Gastrocnemius medialis (tissue), 4 donors: ENCODE measurements at regions not wholly inside any gene's neighbourhood (a gene's known extent, or its start where the extent isn't known, plus 50 kb on each side); places are given as distances from the start of the nearest gene placed in this dataset.
"Not testable (repeated sequence)": the region's sequence is repeated elsewhere in the genome, so short reads cannot be mapped to it uniquely, and the experiment has no call there.

Source experiments
- ATAC-seq, 2 donors: fragments of 150-250 bp; one replicate each; pipeline ENCODE4 v1.9.1; 2016
- DNase-seq, 2 donors: peaks; one replicate each; pipeline ENCODE4 v3.0.0-alpha.2; 2019
- H3K27ac ChIP-seq, 4 donors: fragments of 200-600 bp; sonication (generic); 1 replicate in 1 of 4; 2 replicates in 3 of 4; pipeline ENCODE4 v1.5.1; 2016 to 2018; ENCODE audit warnings: mild to moderate bottlenecking in 2 of 4, moderate library complexity in 1 of 4
- H3K27me3 ChIP-seq, 3 donors: fragments of 200-600 bp; sonication (generic) in 2 of 3; 1 replicate in 1 of 3; 2 replicates in 2 of 3; pipeline versions ENCODE4 v1.5.1 to v1.6.0; 2016 to 2019; ENCODE audit warnings: mild to moderate bottlenecking in 1 of 3, moderate library complexity in 1 of 3
- H3K36me3 ChIP-seq, 2 donors: fragments of 200-600 bp; sonication (generic) in 1 of 2; one replicate each; pipeline ENCODE4 v1.5.1; 2017 to 2018
- H3K4me1 ChIP-seq, 2 donors: fragments of 200-600 bp; sonication (generic) in 1 of 2; one replicate each; pipeline ENCODE4 v1.5.1; 2016 to 2017; ENCODE audit warnings: mild to moderate bottlenecking in 2 of 2
- H3K4me3 ChIP-seq, 4 donors: fragments of 200-600 bp; sonication (generic) in 3 of 4; 1 replicate in 1 of 4; 2 replicates in 3 of 4; pipeline ENCODE4 v1.5.1; 2016 to 2019; ENCODE audit warnings: mild to moderate bottlenecking in 2 of 4
- H3K9me3 ChIP-seq, 3 donors: fragments of 200-600 bp; sonication (generic) in 2 of 3; 1 replicate in 1 of 3; 2 replicates in 2 of 3; pipeline ENCODE4 v1.5.1; 2016 to 2019
- POLR2A ChIP-seq, 2 donors: fragments of 450-650 bp; IDR thresholded peaks; one replicate each; pipeline ENCODE4 v1.6.1; 2017; ENCODE audit warnings: antibody characterized with exemption in 2 of 2, mild to moderate bottlenecking in 2 of 2, moderate library complexity in 2 of 2
- in situ Hi-C, 4 donors: fragments of 200-750 bp; cut with MboI; loops; one replicate each; pipeline versions ENCODE4 v1.15.0 to v1.8.0; 2017; ENCODE audit warnings: low sequenced_read_pairs in 4 of 4
- intact Hi-C: fragments of 100-400 bp; cut with DNase I; formaldehyde crosslinking; loops from one replicate; pipeline ENCODE4 v1.15.1; 2023; ENCODE audit warnings: low total_unique reads
- TF ChIP-seq, protein P1 (sequence below), 5 experiments: fragments of 450-650 bp in 3 of 5; fragments of 200-600 bp in 2 of 5; sonication (generic) in 2 of 5; IDR thresholded peaks in 4 of 5; conservative IDR thresholded peaks in 1 of 5; 1 replicate in 4 of 5; 2 replicates in 1 of 5; pipeline ENCODE4 v1.5.1; 2016 to 2019; ENCODE audit warnings: antibody characterized with exemption in 5 of 5, mild to moderate bottlenecking in 3 of 5, moderate library complexity in 3 of 5

DNA sequence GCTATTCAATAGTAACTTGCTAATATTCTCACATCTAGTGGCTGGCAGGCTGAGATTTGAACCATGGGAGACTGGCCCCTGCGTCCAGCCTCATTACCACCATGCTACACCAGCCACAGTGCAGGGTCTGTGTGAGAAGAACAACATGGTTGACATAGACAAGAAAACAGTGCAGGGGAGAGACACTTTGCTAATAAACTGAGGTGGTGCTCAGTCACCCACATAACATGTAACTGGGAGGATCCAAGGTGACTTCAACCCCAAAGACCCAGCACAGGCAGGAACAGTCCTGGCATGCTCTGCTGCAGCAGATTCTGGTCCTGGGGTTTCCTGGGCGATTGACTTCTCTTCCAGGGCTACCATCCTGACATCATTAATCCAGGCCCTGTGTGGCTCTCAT is 143.1 kb downstream of the CSNK2A3 start:
- peaks cover 0 to 7% of the 10 kb centered on the region in 2 donors for H3K4me1 ChIP-seq
- DNase-seq (no peak), ATAC-seq (no peak)
- no peaks in the 10 kb centered on the region for H3K9me3 ChIP-seq
- H3K36me3 ChIP-seq = no peaks in the 10 kb centered on the region
- intact Hi-C loops (no loop called here), in situ Hi-C loops (loop anchor here in 1 of 4 donors (25.0 kb wide), 1 partner anchor 98 kb away; no protein-coding TSS in a partner anchor)
- TF ChIP-seq, protein P1, sequence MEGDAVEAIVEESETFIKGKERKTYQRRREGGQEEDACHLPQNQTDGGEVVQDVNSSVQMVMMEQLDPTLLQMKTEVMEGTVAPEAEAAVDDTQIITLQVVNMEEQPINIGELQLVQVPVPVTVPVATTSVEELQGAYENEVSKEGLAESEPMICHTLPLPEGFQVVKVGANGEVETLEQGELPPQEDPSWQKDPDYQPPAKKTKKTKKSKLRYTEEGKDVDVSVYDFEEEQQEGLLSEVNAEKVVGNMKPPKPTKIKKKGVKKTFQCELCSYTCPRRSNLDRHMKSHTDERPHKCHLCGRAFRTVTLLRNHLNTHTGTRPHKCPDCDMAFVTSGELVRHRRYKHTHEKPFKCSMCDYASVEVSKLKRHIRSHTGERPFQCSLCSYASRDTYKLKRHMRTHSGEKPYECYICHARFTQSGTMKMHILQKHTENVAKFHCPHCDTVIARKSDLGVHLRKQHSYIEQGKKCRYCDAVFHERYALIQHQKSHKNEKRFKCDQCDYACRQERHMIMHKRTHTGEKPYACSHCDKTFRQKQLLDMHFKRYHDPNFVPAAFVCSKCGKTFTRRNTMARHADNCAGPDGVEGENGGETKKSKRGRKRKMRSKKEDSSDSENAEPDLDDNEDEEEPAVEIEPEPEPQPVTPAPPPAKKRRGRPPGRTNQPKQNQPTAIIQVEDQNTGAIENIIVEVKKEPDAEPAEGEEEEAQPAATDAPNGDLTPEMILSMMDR (IDR thresholded peaks at IDR 0.05 in 4 of 5, conservative IDR thresholded peaks at IDR 0.05 in 1 of 5) = no peak
- no peak for TF ChIP-seq POLR2A (IDR thresholded peaks at IDR 0.05)
- H3K27me3 ChIP-seq = no peaks in the 10 kb centered on the region
- no peak overlapping the region for H3K4me3 ChIP-seq
- H3K27ac ChIP-seq = no peak overlapping the region

DNA sequence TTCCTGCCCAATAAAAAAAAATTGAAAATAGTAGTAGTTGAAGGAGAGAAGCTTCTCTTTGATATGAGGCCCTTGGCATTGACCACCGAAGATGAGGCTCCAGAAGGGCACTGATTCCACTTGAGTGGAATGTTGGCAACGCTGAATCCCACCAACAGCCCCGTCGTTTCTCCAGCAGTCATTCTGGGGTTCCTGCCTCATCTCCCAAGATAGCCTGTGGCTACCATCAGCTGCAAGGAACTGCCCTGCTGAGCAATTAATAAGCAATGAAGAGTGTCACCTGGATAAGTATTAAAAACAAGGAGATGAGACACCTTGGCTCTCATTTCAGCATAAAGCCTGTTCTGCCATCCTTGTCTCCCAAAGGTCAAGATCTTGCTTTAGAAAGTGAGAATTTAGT is 144.1 kb downstream of the CSNK2A3 start:
- intact Hi-C loops = no loop called here
- in situ Hi-C loops = loop anchor here in 1 of 4 donors (25.0 kb wide), 1 partner anchor 97 kb away; no protein-coding TSS in a partner anchor
- H3K27ac ChIP-seq = no peak overlapping the region
- H3K27me3 ChIP-seq = no peaks in the 10 kb centered on the region
- peaks cover 0 to 7% of the 10 kb centered on the region in 2 donors for H3K4me1 ChIP-seq
- no peak for DNase-seq
- ATAC-seq = no peak
- H3K4me3 ChIP-seq = no peak overlapping the region
- TF ChIP-seq POLR2A (IDR thresholded peaks at IDR 0.05) = no peak
- TF ChIP-seq, protein P1 (IDR thresholded peaks at IDR 0.05 in 4 of 5, conservative IDR thresholded peaks at IDR 0.05 in 1 of 5) = no peak
- no peaks in the 10 kb centered on the region for H3K9me3 ChIP-seq
- no peaks in the 10 kb centered on the region for H3K36me3 ChIP-seq

DNA sequence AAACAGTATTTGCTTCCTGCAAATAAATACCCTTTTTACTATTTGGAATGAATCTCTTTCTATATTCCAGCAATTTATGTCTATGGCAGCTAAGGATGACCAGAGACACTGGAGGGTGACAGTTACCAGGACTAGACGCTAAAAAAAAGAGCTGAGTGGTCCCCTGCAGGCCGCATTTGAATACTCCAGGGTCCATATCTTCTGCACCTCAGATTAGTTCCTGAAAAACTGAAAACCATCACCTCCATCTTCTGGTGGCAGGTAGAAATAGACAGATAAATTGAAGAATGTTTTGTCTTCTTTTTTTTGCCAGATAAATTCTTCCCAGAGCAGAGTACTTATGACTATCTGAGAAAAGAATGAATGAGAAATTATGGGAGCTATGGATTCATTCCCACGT is 145.6 kb downstream of the CSNK2A3 start:
- Histone ChIP-seq H3K9me3 (peaks cover 0 to 3% (median 0%) of the 10 kb centered on the region in 3 donors), H3K4me3 (no peak overlapping the region), H3K36me3 (no peaks in the 10 kb centered on the region), H3K27me3 (no peaks in the 10 kb centered on the region), H3K4me1 (peaks cover 0 to 7% of the 10 kb centered on the region in 2 donors), H3K27ac (no peak overlapping the region)
- in situ Hi-C loops = loop anchor here in 1 of 4 donors (25.0 kb wide), 1 partner anchor 95 kb away; no protein-coding TSS in a partner anchor
- ATAC-seq (no peak), DNase-seq (no peak)
- TF ChIP-seq, protein P1 (IDR thresholded peaks at IDR 0.05 in 4 of 5, conservative IDR thresholded peaks at IDR 0.05 in 1 of 5) = no peak
- TF ChIP-seq POLR2A (IDR thresholded peaks at IDR 0.05) = no peak
- intact Hi-C loops = no loop called here

DNA sequence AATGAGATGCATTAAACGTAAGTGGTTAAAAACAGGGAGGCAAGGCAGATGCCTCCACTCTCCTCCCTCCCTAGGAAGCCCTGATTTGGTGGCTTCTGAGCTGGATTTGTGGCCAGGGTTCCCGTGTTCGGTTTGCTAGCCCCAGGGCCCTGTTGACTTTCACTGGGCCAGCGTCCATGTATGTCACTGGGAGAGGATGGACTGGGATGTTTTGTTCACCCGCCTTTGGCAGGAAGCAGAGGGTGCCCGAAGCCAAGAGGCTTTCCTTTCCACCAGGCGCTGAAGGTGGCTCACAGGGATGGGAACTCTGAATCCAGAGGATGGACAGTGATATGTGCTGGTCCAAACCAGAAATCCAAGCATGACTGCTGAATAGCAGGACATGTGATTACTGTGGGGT is 146.6 kb downstream of the CSNK2A3 start:
- Histone ChIP-seq H3K4me1 (no peaks in the 10 kb centered on the region), H3K27ac (no peak overlapping the region), H3K4me3 (no peak overlapping the region), H3K36me3 (no peaks in the 10 kb centered on the region), H3K9me3 (peaks cover 0 to 3% (median 0%) of the 10 kb centered on the region in 3 donors), H3K27me3 (no peaks in the 10 kb centered on the region)
- intact Hi-C loops (no loop called here), in situ Hi-C loops (loop anchor here in 1 of 4 donors (25.0 kb wide), 1 partner anchor 94 kb away; no protein-coding TSS in a partner anchor)
- DNase-seq = no peak
- no peak for TF ChIP-seq POLR2A (IDR thresholded peaks at IDR 0.05)
- TF ChIP-seq, protein P1 (IDR thresholded peaks at IDR 0.05 in 4 of 5, conservative IDR thresholded peaks at IDR 0.05 in 1 of 5) = no peak
- ATAC-seq = no peak

DNA sequence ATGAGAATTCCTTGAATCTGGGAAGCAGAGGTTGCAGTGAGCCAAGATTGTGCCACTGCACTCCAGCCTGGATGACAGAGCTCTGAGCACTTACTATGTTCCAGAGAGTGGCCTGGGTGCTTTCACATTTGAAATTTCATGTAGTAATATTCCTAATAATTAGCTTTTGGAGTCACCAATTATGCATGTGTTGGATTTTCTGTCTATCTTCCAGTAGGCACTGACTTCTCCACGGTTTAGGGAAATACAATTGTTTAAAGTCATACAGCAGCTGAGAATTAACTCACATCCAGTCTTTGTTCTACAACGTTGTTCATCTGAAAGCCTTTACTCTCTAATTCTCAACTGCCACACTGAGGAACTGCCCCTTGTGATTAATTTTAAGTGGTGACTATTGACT is 150.2 kb downstream of the CSNK2A3 start:
- no peaks in the 10 kb centered on the region for H3K36me3 ChIP-seq
- H3K4me1 ChIP-seq = no peaks in the 10 kb centered on the region
- no peak overlapping the region for H3K27ac ChIP-seq
- ATAC-seq (no peak), DNase-seq (no peak)
- no peaks in the 10 kb centered on the region for H3K27me3 ChIP-seq
- in situ Hi-C loops (loop anchor here in 1 of 4 donors (25.0 kb wide), 1 partner anchor 91 kb away; no protein-coding TSS in a partner anchor), intact Hi-C loops (no loop called here)
- TF ChIP-seq POLR2A (IDR thresholded peaks at IDR 0.05) = no peak
- TF ChIP-seq, protein P1 (IDR thresholded peaks at IDR 0.05 in 4 of 5, conservative IDR thresholded peaks at IDR 0.05 in 1 of 5) = no peak
- H3K9me3 ChIP-seq = peaks cover 0 to 3% (median 0%) of the 10 kb centered on the region in 3 donors
- H3K4me3 ChIP-seq = no peak overlapping the region

DNA sequence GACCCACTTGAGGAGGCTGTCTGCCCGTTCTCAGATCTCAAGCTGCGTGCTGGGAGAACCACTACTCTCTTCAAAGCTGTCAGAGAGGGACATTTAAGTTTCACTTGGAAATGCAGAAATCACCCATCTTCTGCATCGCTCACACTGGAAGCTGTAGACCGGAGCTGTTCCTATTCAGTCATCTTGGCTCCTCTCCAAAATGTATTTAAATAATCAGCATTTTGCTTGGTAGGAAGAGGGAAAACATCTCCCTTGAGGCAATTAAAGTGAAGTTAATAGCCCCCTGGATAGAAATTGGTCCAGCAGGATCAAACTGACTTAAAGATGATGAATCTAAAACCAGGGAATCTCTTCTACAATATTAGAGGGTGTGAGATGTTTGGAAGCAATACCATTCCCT is 151.7 kb downstream of the CSNK2A3 start:
- H3K4me1 ChIP-seq, H3K27ac ChIP-seq, H3K4me3 ChIP-seq, H3K36me3 ChIP-seq, H3K9me3 ChIP-seq, H3K27me3 ChIP-seq, ATAC-seq, intact Hi-C loops, DNase-seq: not testable (repeated sequence)
- in situ Hi-C loops = loop anchor here in 1 of 4 donors (25.0 kb wide), 1 partner anchor 89 kb away; no protein-coding TSS in a partner anchor
